H9 (cell line): ENCODE measurements at regions not wholly inside any gene's neighbourhood (a gene's known extent, or its start where the extent isn't known, plus 50 kb on each side); places are given as distances from the start of the nearest gene placed in this dataset.

Experiments used
- DNase-seq: peaks from one replicate; pipeline ENCODE4 v3.0.0-alpha.2; 2017
- H2AFZ ChIP-seq: one replicate; pipeline ENCODE4 v1.6.1; 2013; ENCODE audit warnings: mild to moderate bottlenecking, low read length, control low read depth, moderate library complexity
- H2AK5ac ChIP-seq: 2 replicates; pipeline ENCODE4 v1.6.1; 2013; ENCODE audit warnings: low read length, control low read depth, mixed read lengths; ENCODE audit not compliant: insufficient read length
- H2BK120ac ChIP-seq: one replicate; pipeline ENCODE4 v1.6.1; 2013; ENCODE audit warnings: low read depth, mild to moderate bottlenecking, low read length, control low read depth, inconsistent platforms; ENCODE audit not compliant: poor library complexity, severe bottlenecking
- H2BK12ac ChIP-seq: 2 replicates; pipeline ENCODE4 v1.6.1; 2013; ENCODE audit warnings: low read length, control low read depth, mixed read lengths, low read depth; ENCODE audit not compliant: insufficient read length
- H2BK15ac ChIP-seq: 2 replicates; pipeline ENCODE4 v1.6.1; 2013; ENCODE audit warnings: low read depth, low read length, control low read depth
- H2BK20ac ChIP-seq: one replicate; pipeline ENCODE4 v1.6.1; 2013; ENCODE audit warnings: low read depth, mild to moderate bottlenecking, low read length, control low read depth, inconsistent platforms; ENCODE audit not compliant: poor library complexity, severe bottlenecking
- H2BK5ac ChIP-seq: 2 replicates; pipeline ENCODE4 v1.6.1; 2013; ENCODE audit warnings: low read length, control low read depth, mixed read lengths; ENCODE audit not compliant: insufficient read length
- H3K14ac ChIP-seq: 2 replicates; pipeline ENCODE4 v1.6.1; 2013; ENCODE audit warnings: low read length, control low read depth; ENCODE audit not compliant: insufficient read depth
- H3K18ac ChIP-seq: 2 replicates; pipeline ENCODE4 v1.6.1; 2013; ENCODE audit warnings: low read depth, mild to moderate bottlenecking, mixed read lengths, low read length, control low read depth; ENCODE audit not compliant: insufficient read length
- H3K23ac ChIP-seq: 2 replicates; pipeline ENCODE4 v1.6.1; 2013; ENCODE audit warnings: low read length, control low read depth, mixed read lengths, low read depth; ENCODE audit not compliant: insufficient read length
- H3K23me2 ChIP-seq: 2 replicates; pipeline ENCODE4 v1.6.1; 2013; ENCODE audit warnings: low read depth, mild to moderate bottlenecking, mixed read lengths, low read length, control low read depth; ENCODE audit not compliant: insufficient read length, poor library complexity, severe bottlenecking
- H3K27ac ChIP-seq: 2 replicates; pipeline ENCODE4 v1.5.1; 2013; ENCODE audit warnings: low read length, control low read depth, mixed read lengths, low read depth; ENCODE audit not compliant: insufficient read length
- H3K27me3 ChIP-seq: 2 replicates; pipeline ENCODE4 v1.6.1; 2013; ENCODE audit warnings: low read length, control low read depth, inconsistent platforms; ENCODE audit not compliant: insufficient read depth
- H3K4ac ChIP-seq: 2 replicates; pipeline ENCODE4 v1.6.1; 2013; ENCODE audit warnings: low read depth, mild to moderate bottlenecking, control low read depth, inconsistent platforms, low read length, moderate library complexity
- H3K4me1 ChIP-seq: 2 replicates; pipeline ENCODE4 v1.6.1; 2013; ENCODE audit warnings: low read length, control low read depth, inconsistent platforms; ENCODE audit not compliant: insufficient read depth
- H3K4me2 ChIP-seq: 2 replicates; pipeline ENCODE4 v1.6.1; 2013; ENCODE audit warnings: low read length, control low read depth, mixed read lengths; ENCODE audit not compliant: insufficient read length, insufficient read depth
- H3K56ac ChIP-seq: 2 replicates; pipeline ENCODE4 v1.6.1; 2013; ENCODE audit warnings: low read depth, mild to moderate bottlenecking, mixed read lengths, low read length, control low read depth; ENCODE audit not compliant: insufficient read length
- H3K79me1 ChIP-seq: 2 replicates; pipeline ENCODE4 v1.6.1; 2013; ENCODE audit warnings: low read depth, mild to moderate bottlenecking, moderate library complexity, low read length, control low read depth, inconsistent platforms; ENCODE audit not compliant: insufficient read depth, poor library complexity, severe bottlenecking
- H3K79me2 ChIP-seq: 2 replicates; pipeline ENCODE4 v1.6.1; 2013; ENCODE audit warnings: low read length, control low read depth, inconsistent platforms; ENCODE audit not compliant: insufficient read depth
- H3K9ac ChIP-seq: 2 replicates; pipeline ENCODE4 v1.6.1; 2013; ENCODE audit warnings: low read length, control low read depth, mixed read lengths; ENCODE audit not compliant: insufficient read length; ENCODE audit errors: extremely low read depth
- H3K9me3 ChIP-seq: one replicate; pipeline ENCODE4 v1.6.1; 2013; ENCODE audit warnings: low read depth, low read length, inconsistent platforms; ENCODE audit not compliant: control insufficient read depth
- H3T11ph ChIP-seq: one replicate; pipeline ENCODE4 v1.6.1; 2013; ENCODE audit warnings: mild to moderate bottlenecking, low read length, control low read depth, inconsistent platforms
- H4K20me1 ChIP-seq: one replicate; pipeline ENCODE4 v1.6.1; 2013; ENCODE audit not compliant: control insufficient read depth, insufficient read length, insufficient read depth
- H4K5ac ChIP-seq: 2 replicates; pipeline ENCODE4 v1.6.1; 2013; ENCODE audit warnings: low read depth, mild to moderate bottlenecking, mixed read lengths, low read length, control low read depth; ENCODE audit not compliant: insufficient read length
- H4K8ac ChIP-seq: replicated peaks from 2 replicates; pipeline ENCODE4 v1.6.1; 2013; ENCODE audit warnings: low read length, control low read depth, mixed read lengths, low read depth; ENCODE audit not compliant: insufficient read length
- H4K91ac ChIP-seq: 2 replicates; pipeline ENCODE4 v1.6.1; 2013; ENCODE audit warnings: low read depth, mild to moderate bottlenecking, moderate library complexity, mixed read lengths, low read length, control low read depth; ENCODE audit not compliant: insufficient read length
- H3K27ac Mint-ChIP-seq, 3 experiments: 2 replicates in 2 of 3; 3 replicates in 1 of 3; pipeline ENCODE4 v1.8.0; 2020 to 2021; ENCODE audit warnings: mixed read lengths in 3 of 3, mild to moderate bottlenecking in 1 of 3, moderate library complexity in 1 of 3
- H3K27me3 Mint-ChIP-seq: 2 replicates; pipeline ENCODE4 v1.8.0; 2021; ENCODE audit warnings: low read depth, mild to moderate bottlenecking, moderate library complexity, mixed read lengths
- H3K36me3 Mint-ChIP-seq, 3 experiments: 2 replicates in 2 of 3; 3 replicates in 1 of 3; pipeline ENCODE4 v1.8.0; 2020 to 2021; ENCODE audit warnings: low read depth in 3 of 3, mixed read lengths in 3 of 3; ENCODE audit not compliant: insufficient read depth in 1 of 3
- H3K4me1 Mint-ChIP-seq, 2 experiments: 2 replicates each; pipeline ENCODE4 v1.8.0; 2020; ENCODE audit warnings: mixed read lengths in 2 of 2
- H3K4me3 Mint-ChIP-seq, 2 experiments: 2 replicates in 1 of 2; 3 replicates in 1 of 2; pipeline ENCODE4 v1.8.0; 2020 to 2021; ENCODE audit warnings: mild to moderate bottlenecking in 2 of 2, mixed read lengths in 2 of 2, moderate library complexity in 1 of 2
- H3K9me3 Mint-ChIP-seq, 2 experiments: 2 replicates in 1 of 2; 3 replicates in 1 of 2; pipeline ENCODE4 v1.8.0; 2020; ENCODE audit warnings: mild to moderate bottlenecking in 2 of 2, mixed read lengths in 2 of 2, moderate library complexity in 1 of 2
- CTCF ChIP-seq: fragments of 200-600 bp; sonication (generic); conservative IDR thresholded peaks from 3 replicates; pipeline ENCODE4 v1.8.0; 2021; ENCODE audit warnings: antibody characterized with exemption, mild to moderate bottlenecking
- WGBS: extraction: QIAGEN DNeasy Blood & Tissue Kit; methylation state at CpG from one replicate; pipeline ENCODE4 v1.1.7; 2013; ENCODE audit warnings: missing lambda C conversion rate, low lambda C conversion rate, mixed read lengths; ENCODE audit not compliant: insufficient read length; ENCODE audit errors: extremely low coverage; 5-methylcytosine and 5-hydroxymethylcytosine counted together

GRCh38 chr14:105907276-105907675 is 380.9 kb downstream of the TMEM121 start:
- H3K27me3 ChIP-seq: no peaks in the 10 kb centered on the region
- Mint-ChIP-seq H3K27me3 (no peaks in the 10 kb centered on the region), H3K4me1 (no peaks in the 10 kb centered on the region), H3K9me3 (peaks cover 80 to 94% of the 10 kb centered on the region in 2 experiments), H3K36me3 (peaks cover 4 to 15% (median 7%) of the 10 kb centered on the region in 3 experiments; a peak in 5 of 7 replicates), H3K4me3 (no peak overlapping the region), H3K27ac (no peak overlapping the region)
- no peaks in the 10 kb centered on the region for H3K79me2 ChIP-seq
- no peak overlapping the region for H3K4me2 ChIP-seq
- H2AK5ac ChIP-seq: no peak overlapping the region
- H3K9me3 ChIP-seq: peaks cover 78% of the 10 kb centered on the region
- no peak overlapping the region for H2BK5ac ChIP-seq
- H2BK20ac ChIP-seq: no peak overlapping the region
- no peak overlapping the region for H3K56ac ChIP-seq
- DNase-seq: no peak
- H3T11ph ChIP-seq: no peak overlapping the region
- H2BK120ac ChIP-seq: no peak overlapping the region
- WGBS: no CpG with 5 or more reads among the region's 3 CpGs
- no peaks in the 10 kb centered on the region for H4K20me1 ChIP-seq
- H3K14ac ChIP-seq: no peak overlapping the region
- no peak overlapping the region for H3K4ac ChIP-seq
- no peak overlapping the region for H2BK12ac ChIP-seq
- no peak overlapping the region for H4K5ac ChIP-seq
- no peak overlapping the region for H3K23ac ChIP-seq
- no peak overlapping the region for H4K8ac ChIP-seq
- H2AFZ ChIP-seq: no peak overlapping the region
- no peak overlapping the region for H3K9ac ChIP-seq
- no peaks in the 10 kb centered on the region for H3K23me2 ChIP-seq
- no peak overlapping the region for H2BK15ac ChIP-seq
- no peaks in the 10 kb centered on the region for H3K4me1 ChIP-seq
- no peak overlapping the region for H3K18ac ChIP-seq
- TF ChIP-seq CTCF: no peak
- no peak overlapping the region for H4K91ac ChIP-seq
- no peak overlapping the region for H3K27ac ChIP-seq
- H3K79me1 ChIP-seq: no peaks in the 10 kb centered on the region
